RWPE1 (cell line): ENCODE measurements at regions not wholly inside any gene's neighbourhood (a gene's known extent, or its start where the extent isn't known, plus 50 kb on each side); places are given as distances from the start of the nearest gene placed in this dataset.

ENCODE experiments used
- CTCF ChIA-PET: fragments of 350-600 bp; sonication (Branson Sonifier 250); formaldehyde crosslinking; extraction: SDS; loops from one replicate; lab custom pipeline; 2021; lab: Yijun Ruan, JAX
- POLR2A ChIA-PET: fragments of 400-600 bp; formaldehyde crosslinking; extraction: SDS; loops from one replicate; lab custom pipeline; 2020; ENCODE audit warnings: antibody characterized with exemption; ENCODE audit not compliant: low non-redundant PET; lab: Yijun Ruan, JAX
- DNase-seq: peaks from one replicate; pipeline ENCODE4 v3.0.0; 2012; ENCODE audit warnings: low spot score
- H3K27ac ChIP-seq: fragments of 450-650 bp; 2 replicates; pipeline ENCODE4 v1.5.1; 2017
- CTCF ChIP-seq: fragments of 450-650 bp; conservative IDR thresholded peaks from 2 replicates; pipeline ENCODE4 v1.5.1; 2017; ENCODE audit warnings: low read depth, mild to moderate bottlenecking

GRCh38 chr5:142204219-142204618 lies 95.6 kb downstream of the NDFIP1 start:
- TF ChIP-seq CTCF, result no peak

More at GRCh38 chr5:142204219-142204618, 95.6 kb downstream of the NDFIP1 start:
- CTCF ChIA-PET, result no interaction called here
- no peak for DNase-seq
- POLR2A ChIA-PET, result no interaction called here
- no peak overlapping the region for H3K27ac ChIP-seq
